ENCODE measurements at regions not wholly inside any gene's neighbourhood (a gene's known extent, or its start where the extent isn't known, plus 50 kb on each side); places are given as distances from the start of the nearest gene placed in this dataset.

GRCh38 chr3:124209426-124209825 is 217.5 kb upstream of the ROPN1 start:
- no peak overlapping the region for H3K27ac ChIP-seq (ENCODE audit: low read depth, low read length)
- H3K23me2 ChIP-seq (ENCODE audit: low read depth, low read length), result no peaks in the 10 kb centered on the region
- TF ChIP-seq SIRT6 (IDR thresholded peaks at IDR 0.05; ENCODE audit: low read length) (no peak), CBX8 (IDR thresholded peaks at IDR 0.05; ENCODE audit: borderline replicate concordance, low read depth, low read length) (no peak), FOSL1 (IDR thresholded peaks at IDR 0.05; ENCODE audit: insufficient read depth, low read depth, low read length) (no peak), SIX5 (IDR thresholded peaks at IDR 0.05; ENCODE audit: low read depth, low read length) (no peak), POLR2A (IDR thresholded peaks at IDR 0.05; ENCODE audit: control extremely low read depth in 1 of 2, low read depth in 2 of 2, low read length in 2 of 2) (no peak), SP1 (IDR thresholded peaks at IDR 0.05; ENCODE audit: low read depth, low read length) (no peak), CHD2 (IDR thresholded peaks at IDR 0.05; ENCODE audit: low read length) (no peak)
- H3K4me2 ChIP-seq (ENCODE audit: insufficient read depth in 1 of 2, low read depth in 2 of 2, low read length in 2 of 2), result no peak overlapping the region
- H3K4me3 ChIP-seq (ENCODE audit: extremely low read depth in 1 of 4, insufficient read depth in 2 of 4, low read depth in 3 of 4, low read length in 4 of 4), result no peak overlapping the region
- WGBS, 2 experiments (ENCODE audit: extremely low coverage in 1 of 2, insufficient coverage in 1 of 2, insufficient read length in 1 of 2, insufficient replicate concordance in 2 of 2, low coverage in 1 of 2, low lambda C conversion rate in 2 of 2, missing lambda C conversion rate in 1 of 2), result 79% methylated on average over 2 of the region's 2 CpGs; no CpG with 5 or more reads in 1 of the 2 experiments
- H3K14ac ChIP-seq (ENCODE audit: insufficient read length), result no peak overlapping the region
- no peak overlapping the region for H2BK5ac ChIP-seq (ENCODE audit: low read depth, low read length)
- no peak overlapping the region for H2BK15ac ChIP-seq (ENCODE audit: low read length)
- H3K79me1 ChIP-seq (ENCODE audit: low read depth, low read length), result no peaks in the 10 kb centered on the region
- H4K5ac ChIP-seq (ENCODE audit: insufficient read length, low read depth, low read length), result no peak overlapping the region
- DNase-seq (ENCODE audit: low read depth in 1 of 2, low spot score in 2 of 2) (no peak), FAIRE-seq (no peak)
- no peak overlapping the region for H2BK20ac ChIP-seq (ENCODE audit: low read length)
- H3K4ac ChIP-seq (replicated peaks; ENCODE audit: insufficient read length, low read depth, low read length), result no peak overlapping the region
- H2AK5ac ChIP-seq (ENCODE audit: low read depth, low read length), result no peak overlapping the region
- H2BK120ac ChIP-seq (replicated peaks; ENCODE audit: low read depth, low read length), result no peak overlapping the region
- ChIA-PET CTCF (ENCODE audit: partially characterized antibody) (interaction anchor here (1.2 kb wide), 1 partner anchor 130 kb away, joined by 3 read pairs; no protein-coding TSS in a partner anchor), POLR2A (ENCODE audit: partially characterized antibody) (no interaction called here)
- no peak overlapping the region for H3K9ac ChIP-seq (replicated peaks in 1 of 4; ENCODE audit: extremely low read depth in 1 of 4, low read depth in 3 of 4, low read length in 3 of 4)
- no peak overlapping the region for H2BK12ac ChIP-seq (ENCODE audit: low read depth, low read length)
- H3K4me1 ChIP-seq (replicated peaks in 1 of 4; ENCODE audit: control insufficient read depth in 3 of 4, insufficient read depth in 4 of 4, low read length in 3 of 4), result no peaks in the 10 kb centered on the region
- no peaks in the 10 kb centered on the region for H3K27me3 ChIP-seq (replicated peaks in 1 of 4; ENCODE audit: control insufficient read depth in 3 of 4, extremely low read depth in 1 of 4, insufficient read depth in 3 of 4, low read length in 3 of 4)
- H2AFZ ChIP-seq (ENCODE audit: low read length), result no peak overlapping the region
- H3K18ac ChIP-seq (ENCODE audit: extremely low read depth, low read length), result no peak overlapping the region
- no peaks in the 10 kb centered on the region for H4K20me1 ChIP-seq (replicated peaks in 1 of 2; ENCODE audit: control insufficient read depth in 1 of 2, insufficient read depth in 2 of 2, low read length in 2 of 2)
- no peaks in the 10 kb centered on the region for H3K79me2 ChIP-seq (ENCODE audit: control insufficient read depth in 1 of 2, insufficient read depth in 2 of 2, low read length in 2 of 2)
- H4K91ac ChIP-seq (replicated peaks; ENCODE audit: insufficient read length, low read length), result no peak overlapping the region
- H3K9me3 ChIP-seq (ENCODE audit: insufficient read depth in 2 of 2, low read depth in 1 of 2, low read length in 1 of 2), result no peaks in the 10 kb centered on the region
- no peak overlapping the region for H4K8ac ChIP-seq (ENCODE audit: extremely low read depth, insufficient read depth, low read length)
- H3K23ac ChIP-seq (ENCODE audit: insufficient read length), result no peak overlapping the region
- H3K56ac ChIP-seq (replicated peaks; ENCODE audit: insufficient read length, low read depth, low read length), result no peak overlapping the region
- no peaks in the 10 kb centered on the region for H3K36me3 ChIP-seq (ENCODE audit: control insufficient read depth in 2 of 4, insufficient read depth in 4 of 4, low read length in 3 of 4)
